B cell (primary cell): ENCODE measurements at regions not wholly inside any gene's neighbourhood (a gene's known extent, or its start where the extent isn't known, plus 50 kb on each side); places are given as distances from the start of the nearest gene placed in this dataset.

Experiments used
- CTCF ChIP-seq: fragments of 200-600 bp; IDR thresholded peaks from one replicate; pipeline ENCODE4 v1.8.0; 2022; ENCODE audit warnings: antibody characterized with exemption, mild to moderate bottlenecking
- EZH2 ChIP-seq: IDR thresholded peaks from 2 replicates; pipeline ENCODE4 v1.6.1; 2012; ENCODE audit warnings: borderline replicate concordance, low read depth, mild to moderate bottlenecking, moderate library complexity, low read length; ENCODE audit not compliant: insufficient read depth, poor library complexity, severe bottlenecking

DNA sequence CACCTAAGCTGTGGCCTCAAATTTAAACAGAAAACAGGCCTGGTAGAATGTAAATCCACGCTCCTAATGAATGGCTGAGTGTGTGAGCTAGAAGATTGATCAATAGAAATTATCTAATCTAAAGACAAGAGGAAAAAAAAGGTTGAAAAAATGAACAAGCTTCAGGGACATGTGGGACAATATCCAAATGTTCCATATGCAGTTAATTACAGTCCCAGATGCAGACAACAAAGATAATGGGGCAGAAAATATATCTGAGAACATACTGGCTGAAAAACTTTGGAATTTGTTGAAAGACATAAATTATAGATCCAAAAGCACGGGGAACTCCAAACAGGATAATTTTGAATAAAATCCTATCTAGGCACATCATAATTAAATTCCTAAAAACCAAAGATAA, 186.7 kb upstream of the SIX2 start:
- TF ChIP-seq CTCF (no peak), EZH2 (no peak)
